Heart left ventricle (tissue), 13 donors: ENCODE measurements at regions not wholly inside any gene's neighbourhood (a gene's known extent, or its start where the extent isn't known, plus 50 kb on each side); places are given as distances from the start of the nearest gene placed in this dataset.

ENCODE experiments used
- POLR2A ChIP-seq, 2 donors: fragments of 450-650 bp; IDR thresholded peaks; one replicate each; pipeline ENCODE4 v1.6.1; 2017; ENCODE audit warnings: antibody characterized with exemption in 2 of 2, mild to moderate bottlenecking in 2 of 2, moderate library complexity in 2 of 2
- TF ChIP-seq, protein P1 (sequence below), 12 donors: fragments of 200-600 bp; sonication (generic) in 4 of 12; IDR thresholded peaks; one replicate each; pipeline versions ENCODE4 v1.5.0 to v1.8.0; 2018 to 2022; ENCODE audit warnings: antibody characterized with exemption in 12 of 12, mild to moderate bottlenecking in 5 of 12
- donor health status: ischemic (EF 13 %, LVEDD 7.1; RV severe dilation, severe dysfunction).
- donor health status: DM: no; HTN: yes; CAD: no.
- donor health status: DM: no; HTN: no; CAD: no.
- donor health status: ischemic (EF 25% LVEDD 6.9; RV normal size, moderate dysfunction).
- donor health status: ischemic (EF 25% LVEDD 5.7; RV mildly dilated, moderate dysfunction).
- donor health status: ischemic (EF 35%, LVEDD 5.7; RV mildly dilated, moderate dysfunction).
- donor health status: nonischemic (EF 11% LVEDD 7.7; RV severe dilation, severe dysfunction).
- donor health status: DM: yes; HTN: yes; CAD: no.
- donor health status: PGD.
- donor health status: ischemic (EF 29% LVEDD 5.4; RV normal size, mild dysfunction).
- donor health status: nonischemic (EF 23%, LVEDD 6.1; RV moderate dilation, normal function).

GRCh38 chr7:41255716-41256115 lies 447.2 kb downstream of the INHBA start:
- TF ChIP-seq, protein P1, sequence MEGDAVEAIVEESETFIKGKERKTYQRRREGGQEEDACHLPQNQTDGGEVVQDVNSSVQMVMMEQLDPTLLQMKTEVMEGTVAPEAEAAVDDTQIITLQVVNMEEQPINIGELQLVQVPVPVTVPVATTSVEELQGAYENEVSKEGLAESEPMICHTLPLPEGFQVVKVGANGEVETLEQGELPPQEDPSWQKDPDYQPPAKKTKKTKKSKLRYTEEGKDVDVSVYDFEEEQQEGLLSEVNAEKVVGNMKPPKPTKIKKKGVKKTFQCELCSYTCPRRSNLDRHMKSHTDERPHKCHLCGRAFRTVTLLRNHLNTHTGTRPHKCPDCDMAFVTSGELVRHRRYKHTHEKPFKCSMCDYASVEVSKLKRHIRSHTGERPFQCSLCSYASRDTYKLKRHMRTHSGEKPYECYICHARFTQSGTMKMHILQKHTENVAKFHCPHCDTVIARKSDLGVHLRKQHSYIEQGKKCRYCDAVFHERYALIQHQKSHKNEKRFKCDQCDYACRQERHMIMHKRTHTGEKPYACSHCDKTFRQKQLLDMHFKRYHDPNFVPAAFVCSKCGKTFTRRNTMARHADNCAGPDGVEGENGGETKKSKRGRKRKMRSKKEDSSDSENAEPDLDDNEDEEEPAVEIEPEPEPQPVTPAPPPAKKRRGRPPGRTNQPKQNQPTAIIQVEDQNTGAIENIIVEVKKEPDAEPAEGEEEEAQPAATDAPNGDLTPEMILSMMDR (IDR thresholded peaks at IDR 0.05), result no peak
- no peak for TF ChIP-seq POLR2A (IDR thresholded peaks at IDR 0.05)
